ENCODE measurements at regions not wholly inside any gene's neighbourhood (a gene's known extent, or its start where the extent isn't known, plus 50 kb on each side); places are given as distances from the start of the nearest gene placed in this dataset.

DNA sequence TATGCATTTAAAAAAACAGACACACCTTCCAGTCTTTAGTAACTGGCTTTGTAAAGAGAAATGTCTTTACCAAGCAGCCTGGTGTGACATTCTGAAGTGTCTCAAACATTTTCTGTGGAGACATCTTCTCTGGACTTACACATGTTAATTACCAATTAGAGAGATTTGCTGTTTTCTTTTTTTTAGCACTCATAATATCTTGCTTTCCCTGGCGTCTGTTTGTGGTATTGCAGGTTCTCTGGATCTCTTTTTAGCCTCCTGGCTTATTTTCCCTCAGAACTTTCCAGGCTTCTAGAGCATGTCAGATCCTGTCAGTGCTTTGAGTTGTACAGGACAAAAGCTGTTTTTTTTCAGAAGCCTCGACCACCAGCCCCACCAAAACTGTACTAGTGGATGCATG is 92.5 kb downstream of the MSX2 start:
- TF ChIP-seq, protein P1, sequence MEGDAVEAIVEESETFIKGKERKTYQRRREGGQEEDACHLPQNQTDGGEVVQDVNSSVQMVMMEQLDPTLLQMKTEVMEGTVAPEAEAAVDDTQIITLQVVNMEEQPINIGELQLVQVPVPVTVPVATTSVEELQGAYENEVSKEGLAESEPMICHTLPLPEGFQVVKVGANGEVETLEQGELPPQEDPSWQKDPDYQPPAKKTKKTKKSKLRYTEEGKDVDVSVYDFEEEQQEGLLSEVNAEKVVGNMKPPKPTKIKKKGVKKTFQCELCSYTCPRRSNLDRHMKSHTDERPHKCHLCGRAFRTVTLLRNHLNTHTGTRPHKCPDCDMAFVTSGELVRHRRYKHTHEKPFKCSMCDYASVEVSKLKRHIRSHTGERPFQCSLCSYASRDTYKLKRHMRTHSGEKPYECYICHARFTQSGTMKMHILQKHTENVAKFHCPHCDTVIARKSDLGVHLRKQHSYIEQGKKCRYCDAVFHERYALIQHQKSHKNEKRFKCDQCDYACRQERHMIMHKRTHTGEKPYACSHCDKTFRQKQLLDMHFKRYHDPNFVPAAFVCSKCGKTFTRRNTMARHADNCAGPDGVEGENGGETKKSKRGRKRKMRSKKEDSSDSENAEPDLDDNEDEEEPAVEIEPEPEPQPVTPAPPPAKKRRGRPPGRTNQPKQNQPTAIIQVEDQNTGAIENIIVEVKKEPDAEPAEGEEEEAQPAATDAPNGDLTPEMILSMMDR (IDR thresholded peaks at IDR 0.05): no peak
- TF ChIP-seq POLR2A (IDR thresholded peaks at IDR 0.05): no peak

Measured in lower leg skin (tissue), 3 donors.